Body of pancreas (tissue), 4 donors: ENCODE measurements at regions not wholly inside any gene's neighbourhood (a gene's known extent, or its start where the extent isn't known, plus 50 kb on each side); places are given as distances from the start of the nearest gene placed in this dataset.

Experiments
- CTCF ChIP-seq, 7 experiments: fragments of 450-650 bp in 4 of 7; fragments of 200-600 bp in 3 of 7; sonication (generic) in 3 of 7; IDR thresholded peaks; one replicate each; pipeline ENCODE4 v1.5.1; 2016 to 2019; ENCODE audit warnings: antibody characterized with exemption in 7 of 7
- POLR2A ChIP-seq, 3 donors: fragments of 450-650 bp; IDR thresholded peaks; one replicate each; pipeline ENCODE4 v1.6.1; 2016; ENCODE audit warnings: antibody characterized with exemption in 3 of 3, mild to moderate bottlenecking in 2 of 3

DNA sequence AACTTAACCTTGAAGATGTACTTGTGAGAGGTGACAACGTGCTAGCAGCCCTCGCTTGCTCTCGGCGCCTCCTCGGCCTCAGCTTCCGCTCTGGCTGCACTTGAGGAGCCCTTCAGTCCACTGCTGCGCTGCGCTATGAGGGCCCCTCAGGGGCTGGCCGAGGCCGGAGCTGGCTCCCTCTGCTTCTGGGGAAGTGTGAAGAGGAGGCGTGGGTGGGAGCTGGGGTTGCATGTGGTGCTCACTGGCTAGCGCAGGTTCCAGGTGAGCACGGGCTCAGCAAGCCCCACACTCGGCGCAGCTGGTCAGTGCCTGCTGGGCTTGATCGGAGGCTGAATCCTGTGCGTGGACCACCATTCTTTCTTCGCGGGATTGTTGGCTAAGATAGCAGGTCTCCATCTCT is 166.1 kb downstream of the MRPS30 start:
- TF ChIP-seq CTCF (IDR thresholded peaks at IDR 0.05) (no peak), POLR2A (IDR thresholded peaks at IDR 0.05) (no peak)
